Pulmonary artery endothelial cell (primary cell): ENCODE measurements at regions not wholly inside any gene's neighbourhood (a gene's known extent, or its start where the extent isn't known, plus 50 kb on each side); places are given as distances from the start of the nearest gene placed in this dataset.

ENCODE experiments used
- DNase-seq: peaks from one replicate; pipeline ENCODE4 v3.0.0-alpha.2; 2011; ENCODE audit warnings: low read depth, low spot score

DNA sequence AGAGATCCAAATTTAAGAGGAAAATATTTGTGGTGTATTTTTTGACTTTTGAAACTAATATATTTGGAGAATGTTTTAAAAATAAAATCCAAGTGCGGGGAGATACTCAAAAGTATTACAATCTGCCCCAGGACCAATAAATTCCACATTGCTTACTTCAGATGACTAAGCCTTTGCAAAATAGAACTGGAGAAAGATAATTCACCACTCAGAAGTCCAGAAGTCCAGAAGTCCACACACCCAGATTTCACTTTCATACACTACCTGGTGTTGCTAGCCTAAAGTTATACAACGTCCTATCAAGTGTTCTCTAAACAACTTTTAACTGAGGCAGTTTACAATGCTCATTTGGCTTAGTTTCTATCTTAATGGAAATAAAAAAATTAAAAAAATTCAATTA, 487.0 kb upstream of the SEMA3D start:
- DNase-seq = no peak

DNA sequence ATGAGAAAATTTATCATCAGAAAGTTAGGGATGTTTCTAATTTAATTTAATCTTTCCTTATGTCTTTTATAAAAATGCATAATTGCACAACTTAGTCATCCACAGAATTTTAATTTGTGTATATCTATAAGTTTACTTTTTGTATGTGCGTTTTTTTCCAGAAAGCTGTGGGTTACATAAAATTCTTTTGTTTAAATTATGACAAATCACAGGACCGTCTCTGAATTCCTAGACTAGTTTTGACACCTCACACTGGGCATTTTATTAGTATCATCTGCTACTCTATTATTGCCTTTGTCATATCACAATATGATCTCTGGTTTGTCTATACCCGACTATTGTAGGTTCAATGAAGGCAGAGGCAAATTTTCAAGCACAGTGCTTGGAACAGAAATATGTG, 482.4 kb upstream of the SEMA3D start:
- no peak for DNase-seq

DNA sequence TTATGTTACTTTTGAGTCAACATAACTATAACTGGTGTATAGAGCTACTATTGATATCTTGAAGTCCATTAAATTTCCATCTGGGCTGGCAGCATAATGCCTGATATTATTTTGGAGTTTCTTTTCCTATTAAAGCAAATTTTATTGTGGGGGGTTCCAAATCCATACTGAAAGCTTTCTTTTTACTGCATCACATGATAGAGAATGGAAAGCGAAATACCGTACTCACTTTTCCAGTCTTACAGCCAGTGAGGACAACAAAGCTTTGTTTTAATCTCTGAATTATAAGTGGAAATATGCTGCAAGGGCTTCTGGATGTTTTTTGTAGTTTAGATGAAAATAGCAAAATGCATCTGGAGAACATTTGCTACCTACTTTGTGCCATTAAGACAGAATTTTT, 477.5 kb upstream of the SEMA3D start:
- DNase-seq = no peak

DNA sequence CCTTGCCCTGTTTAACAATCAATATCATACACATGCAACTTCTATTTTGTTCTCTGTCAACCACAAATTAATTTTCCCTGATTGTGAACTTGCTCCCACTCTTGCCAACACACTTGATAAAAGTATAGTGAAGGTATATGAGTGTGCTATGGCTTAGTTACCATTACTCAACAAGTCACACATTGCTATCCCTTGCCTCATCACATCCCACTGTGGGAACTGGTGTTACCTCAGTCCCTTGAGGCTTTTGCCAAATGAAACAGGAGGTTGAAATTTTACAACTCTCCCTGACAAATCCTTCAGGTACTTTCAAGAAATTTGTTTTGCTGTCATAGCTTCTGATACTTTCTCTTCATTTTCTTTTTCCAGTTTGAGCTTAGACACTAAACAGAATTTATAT, 472.5 kb upstream of the SEMA3D start:
- no peak for DNase-seq

DNA sequence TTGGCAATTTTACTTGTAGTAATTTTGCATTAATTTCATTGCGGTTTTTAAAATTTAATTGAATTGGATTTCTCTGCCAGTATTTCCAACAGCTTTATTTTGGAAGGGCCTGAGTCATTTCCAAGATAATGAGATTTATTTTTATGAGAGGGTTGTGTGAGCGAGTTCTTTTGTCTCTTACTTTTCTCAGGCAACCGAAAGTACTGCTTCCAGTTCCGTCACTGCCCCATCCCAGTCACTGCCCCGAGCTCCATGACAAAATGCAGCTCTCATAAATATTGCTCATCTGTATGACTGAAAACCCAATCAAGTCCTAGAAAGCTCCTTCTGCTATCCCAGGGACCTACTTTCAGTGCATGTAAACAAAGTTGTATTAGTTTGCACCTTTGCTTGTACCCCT, 468.4 kb upstream of the SEMA3D start:
- no peak for DNase-seq

DNA sequence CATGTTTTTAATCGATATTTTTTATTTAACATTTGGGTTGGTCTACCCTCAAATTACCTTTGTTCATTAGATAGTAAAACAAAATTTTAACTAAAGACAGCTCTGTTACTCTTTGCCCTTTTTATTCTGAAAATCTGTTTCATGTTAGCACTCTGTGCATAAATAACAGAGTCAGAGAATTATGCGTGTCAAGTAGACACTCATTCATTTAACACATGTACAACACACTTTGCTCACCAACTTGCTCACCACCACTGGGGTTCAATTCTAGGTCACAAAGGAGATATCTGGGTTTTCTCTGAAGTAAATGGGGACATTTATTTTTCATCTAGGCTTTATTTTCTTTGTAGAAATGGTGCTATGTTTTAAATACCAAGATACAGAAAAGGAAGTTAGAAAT, 457.4 kb upstream of the SEMA3D start:
- no peak for DNase-seq

DNA sequence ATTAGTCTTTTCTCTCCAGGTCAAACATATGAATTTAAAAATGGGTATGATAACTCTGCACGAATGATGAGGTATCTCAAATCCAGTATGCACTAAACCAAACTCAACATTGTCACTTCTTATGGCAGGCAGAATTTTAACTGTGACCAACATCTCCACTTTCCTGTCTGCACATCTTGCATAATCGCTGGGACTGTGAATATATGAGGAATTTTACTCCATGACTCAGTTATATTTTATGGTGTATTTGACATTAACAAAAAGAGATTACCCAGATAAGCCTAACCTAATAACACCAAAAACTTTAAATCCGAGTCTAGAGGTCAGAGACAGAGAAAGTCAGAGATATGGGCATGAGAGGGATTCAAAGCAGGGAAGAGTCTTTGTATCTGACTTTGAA, 454.5 kb upstream of the SEMA3D start:
- DNase-seq = no peak

DNA sequence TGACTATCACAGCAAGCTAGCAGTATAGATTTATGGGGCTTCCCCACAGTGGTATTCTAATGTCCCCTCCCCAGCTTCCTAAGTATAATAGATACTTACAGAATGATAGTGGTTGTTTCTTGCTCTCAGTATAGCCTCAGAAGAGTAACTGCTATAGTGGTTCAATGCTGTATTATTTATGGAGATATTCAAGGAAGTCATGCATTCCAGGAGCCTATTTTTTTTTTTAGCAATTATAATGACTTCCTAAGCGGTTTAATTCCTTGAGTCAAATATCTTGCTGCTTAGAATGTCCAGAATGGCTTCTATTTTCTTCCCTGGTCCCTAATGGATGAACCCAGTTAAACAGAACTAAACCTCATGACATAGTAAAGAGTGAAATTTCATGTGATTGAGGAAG, 451.5 kb upstream of the SEMA3D start:
- DNase-seq = no peak

DNA sequence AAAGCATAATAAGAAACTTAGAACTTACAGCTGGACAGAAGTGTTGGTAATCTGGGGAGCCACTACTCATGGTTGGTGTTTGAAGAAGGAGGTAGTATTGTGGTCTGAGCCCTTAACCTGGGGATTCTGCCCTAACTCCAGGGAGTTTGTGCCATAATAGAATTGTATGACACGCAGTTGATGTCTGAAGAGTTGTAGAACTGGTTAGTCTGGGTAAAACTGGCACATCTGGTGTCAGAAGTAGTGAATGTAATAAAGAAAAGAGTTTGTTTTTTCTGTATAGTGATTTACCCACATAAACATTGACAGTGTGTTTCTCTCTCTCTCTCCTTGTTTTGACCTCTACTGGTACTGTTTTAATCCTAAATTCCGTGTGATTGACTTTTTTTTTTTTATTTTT, 448.1 kb upstream of the SEMA3D start:
- no peak for DNase-seq

DNA sequence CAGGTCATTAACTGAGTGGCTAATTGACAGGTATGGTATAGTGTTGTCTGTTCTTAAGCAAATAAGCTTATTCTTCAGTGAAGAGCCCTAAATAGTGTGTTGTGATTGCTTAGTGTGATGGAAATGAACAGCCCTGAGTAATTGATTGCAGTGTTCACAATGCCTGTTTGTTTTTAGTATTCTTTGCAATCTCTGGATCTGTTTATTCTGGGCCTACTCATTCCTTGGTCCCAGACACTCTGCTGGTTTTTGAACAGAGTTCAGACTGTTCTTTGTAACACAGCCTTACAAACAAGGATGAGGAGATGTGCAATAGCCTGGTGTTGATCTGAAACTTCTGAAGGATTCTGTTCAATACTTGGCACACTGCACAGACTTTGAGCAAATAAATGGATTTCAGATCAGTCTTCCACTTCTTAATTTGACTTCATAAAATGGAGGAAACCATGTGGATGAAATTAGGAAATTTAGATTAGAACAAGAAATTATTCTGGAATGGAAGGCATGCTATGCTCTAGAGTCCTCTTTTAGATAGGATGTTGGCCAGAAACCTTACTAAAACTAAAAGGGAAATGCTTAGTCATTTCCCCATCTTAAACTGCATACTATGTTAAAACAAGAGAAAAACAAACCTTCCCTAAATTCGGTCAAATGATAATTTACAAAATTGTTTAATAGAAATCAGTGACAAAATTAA, 444.2 kb upstream of the SEMA3D start:
- DNase-seq = no peak

DNA sequence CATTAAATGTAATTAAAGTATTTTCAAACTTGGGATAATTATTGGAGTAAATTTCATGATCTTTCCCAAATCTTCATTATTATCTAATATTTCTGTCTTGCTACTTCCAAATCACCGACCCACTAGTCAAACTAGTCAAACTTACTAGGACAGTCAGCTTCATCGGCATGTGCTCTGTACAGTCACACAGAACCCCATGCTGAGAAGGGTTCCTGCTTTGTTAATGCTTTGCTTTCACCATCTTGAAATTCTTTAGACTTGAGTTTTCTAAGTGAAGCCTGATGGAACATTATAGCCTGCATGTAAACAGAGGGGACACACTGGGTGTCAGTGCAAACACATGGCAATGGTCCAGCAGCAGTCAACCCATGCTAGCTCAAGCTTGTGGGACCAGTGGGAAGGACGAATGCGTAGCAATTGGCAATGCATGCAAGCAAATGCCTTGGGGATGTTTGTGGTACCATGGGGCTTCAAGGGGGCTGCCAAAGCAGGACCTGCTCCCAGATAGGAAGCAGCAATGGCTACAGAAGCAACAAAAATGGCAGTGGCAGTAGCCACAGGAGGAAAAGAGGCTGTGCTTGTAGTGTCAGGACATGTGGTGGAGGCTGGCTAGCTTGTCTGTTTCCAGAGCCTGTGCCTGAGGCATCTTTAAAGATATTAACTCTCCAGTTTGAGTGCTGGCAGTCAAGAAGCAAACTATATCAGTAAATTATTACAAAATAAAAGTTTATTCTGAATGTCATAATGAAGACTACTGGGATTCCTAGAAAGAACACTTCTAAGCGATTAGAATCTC, 441.1 kb upstream of the SEMA3D start:
- DNase-seq = no peak

DNA sequence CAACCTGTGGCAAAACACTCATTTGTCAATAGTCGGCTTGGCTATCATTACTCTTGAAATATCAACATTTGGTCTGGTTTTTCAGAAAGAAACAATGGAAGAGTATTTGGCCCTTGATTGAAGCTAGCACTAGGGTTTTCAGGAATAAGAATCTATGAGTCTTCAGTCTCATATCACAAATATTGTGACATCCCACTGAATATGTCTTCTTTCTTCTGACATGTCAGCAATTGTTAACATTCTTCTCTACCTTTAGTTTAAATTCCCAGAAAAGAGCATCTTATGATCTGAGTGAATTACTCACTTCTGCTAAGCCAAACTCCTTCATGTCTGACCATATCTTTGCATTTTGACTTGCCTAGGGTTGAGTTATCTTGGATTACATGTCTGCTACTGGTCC, 435.2 kb upstream of the SEMA3D start:
- DNase-seq = no peak

DNA sequence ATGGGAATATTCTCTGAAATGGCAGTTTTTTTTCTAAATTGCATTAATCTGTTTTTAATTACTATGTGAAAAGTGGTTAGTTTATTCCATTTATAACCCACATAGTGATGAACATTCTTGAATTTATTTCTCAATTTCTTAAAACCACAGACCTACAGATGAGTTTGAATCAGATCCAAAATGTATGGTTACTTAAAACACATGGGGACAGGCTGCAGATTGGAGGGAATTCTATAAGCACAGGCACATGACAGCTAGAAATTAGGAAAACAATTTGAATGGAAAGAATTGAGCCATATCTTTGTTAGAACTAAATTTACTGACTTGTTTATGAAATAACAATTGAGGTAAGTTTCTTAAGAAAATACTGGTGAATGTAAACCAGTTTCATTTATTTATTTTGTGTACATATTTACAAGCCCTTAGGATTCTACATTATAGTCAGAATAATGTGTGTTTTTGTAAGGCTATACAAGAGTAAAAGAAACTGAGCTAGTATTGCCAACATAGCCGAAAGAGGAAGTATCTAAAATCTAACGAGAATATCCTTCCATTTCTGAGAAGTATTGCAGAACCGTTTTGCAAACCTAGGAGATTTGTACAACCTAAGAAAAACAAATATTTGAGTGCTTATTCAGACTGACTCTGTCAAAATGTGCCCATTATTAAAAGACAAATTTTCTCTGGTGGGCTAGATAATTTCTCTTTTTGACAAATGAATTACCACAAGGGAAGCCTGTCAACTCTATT, 434.3 kb upstream of the SEMA3D start:
- DNase-seq = no peak

DNA sequence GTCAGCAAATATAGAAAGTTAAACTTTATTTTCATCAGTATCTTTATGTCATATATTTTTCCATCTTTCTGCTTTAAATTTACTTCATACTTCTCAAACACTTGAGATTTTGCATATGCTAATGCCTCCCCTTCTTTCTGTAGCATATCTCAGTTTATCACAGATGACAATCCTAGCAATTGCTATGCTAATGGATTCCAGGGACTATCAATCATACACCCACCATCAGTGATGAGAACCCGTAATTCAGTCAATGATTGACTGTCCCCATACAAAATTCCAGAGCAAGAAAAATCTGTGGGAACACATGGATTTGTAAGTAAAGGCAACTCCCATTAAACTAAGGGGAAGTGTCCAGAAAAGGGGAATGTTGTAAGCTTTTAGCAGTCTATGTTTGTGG, 432.4 kb upstream of the SEMA3D start:
- DNase-seq = no peak

DNA sequence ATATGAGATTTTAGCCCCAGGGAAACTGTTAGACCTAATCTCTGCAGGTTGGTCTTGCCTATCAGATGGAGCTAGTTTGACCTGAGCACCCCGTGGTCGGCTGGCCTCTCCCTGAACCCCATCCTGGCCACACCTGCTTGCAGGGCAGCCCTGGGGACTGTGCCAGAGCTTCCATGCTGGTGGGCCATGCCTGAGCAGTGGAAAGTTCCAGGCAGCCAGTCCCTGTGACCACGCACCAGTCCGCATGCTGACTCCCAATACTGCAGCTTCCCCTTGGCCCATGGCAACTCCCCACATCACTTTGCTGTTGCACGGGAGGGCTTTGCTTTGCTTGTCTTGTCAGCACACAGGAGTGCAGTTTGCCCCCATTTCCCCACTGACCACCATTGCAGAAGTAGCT, 427.8 kb upstream of the SEMA3D start:
- no peak for DNase-seq

DNA sequence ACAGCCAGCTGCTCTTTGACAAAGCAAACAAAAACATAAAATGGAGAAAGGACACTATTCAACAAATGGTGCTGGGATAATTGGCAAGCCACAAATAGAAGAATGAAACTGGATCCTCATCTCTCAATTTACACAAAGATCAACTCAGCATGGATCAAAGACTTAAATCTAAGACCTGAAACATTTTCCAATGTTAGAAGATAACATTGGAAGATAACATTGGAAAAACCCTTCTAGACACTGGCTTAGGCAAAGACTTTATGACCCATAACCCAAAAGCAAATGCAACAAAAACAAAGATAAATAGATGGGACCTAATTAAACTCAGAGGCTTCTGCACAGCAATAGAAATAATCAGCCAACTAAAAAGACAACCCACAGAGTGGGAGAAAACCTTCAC, 425.7 kb upstream of the SEMA3D start:
- no peak for DNase-seq

DNA sequence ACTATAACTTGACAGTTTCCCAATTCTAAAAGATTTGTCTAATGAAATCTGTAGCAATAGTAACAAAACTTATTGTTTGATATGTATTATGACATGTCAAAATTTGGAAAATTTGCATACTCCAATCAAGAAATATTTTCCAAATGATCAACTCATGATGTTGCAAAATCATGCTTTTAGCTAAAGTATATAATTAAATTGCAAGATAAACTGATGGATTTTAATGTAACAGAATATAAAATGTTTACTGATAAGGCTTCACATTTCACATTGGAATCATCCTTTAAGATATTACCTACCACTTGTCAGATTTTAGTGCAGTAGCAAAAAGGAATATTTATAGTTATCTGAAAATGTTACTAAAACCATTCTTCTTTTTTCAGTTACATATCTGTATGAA, 421.9 kb upstream of the SEMA3D start:
- DNase-seq = no peak

DNA sequence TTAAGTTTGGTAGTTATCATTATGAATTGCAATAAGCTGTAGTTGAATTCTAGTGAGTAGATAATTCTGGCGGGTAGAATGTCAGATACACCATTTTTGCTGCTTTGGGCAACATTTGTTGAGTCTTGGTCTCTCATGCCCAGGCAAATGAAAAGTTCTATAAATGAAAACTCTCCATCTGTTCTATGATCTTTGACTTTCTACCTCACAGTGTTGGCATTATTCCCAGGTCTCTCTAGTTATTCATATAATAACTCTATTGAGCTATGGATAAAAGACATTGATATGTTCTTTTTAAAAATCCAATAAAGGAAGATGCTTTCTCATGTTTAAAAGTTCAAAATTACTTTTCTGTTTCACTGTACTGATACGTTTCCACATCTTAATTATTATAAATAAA, 415.3 kb upstream of the SEMA3D start:
- no peak for DNase-seq

DNA sequence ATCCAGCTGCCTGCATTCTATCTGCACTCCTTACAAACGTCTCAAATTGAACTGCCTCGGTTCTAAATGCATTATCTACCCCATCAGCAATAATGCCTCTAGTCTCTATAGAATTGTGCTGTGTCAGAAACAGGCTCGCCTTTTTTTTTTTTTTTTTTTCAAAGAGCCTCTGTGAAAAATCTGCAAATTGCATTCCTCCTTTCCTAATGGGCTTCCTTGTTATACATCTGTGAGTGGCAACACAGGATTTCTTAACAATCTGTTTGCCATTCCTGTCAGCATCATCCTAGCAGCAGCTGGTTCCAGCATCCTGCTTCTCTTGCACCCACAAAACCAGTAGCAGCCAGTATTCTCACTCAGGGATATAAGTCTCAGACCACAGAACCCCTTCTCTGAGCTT, 413.5 kb upstream of the SEMA3D start:
- DNase-seq = no peak

DNA sequence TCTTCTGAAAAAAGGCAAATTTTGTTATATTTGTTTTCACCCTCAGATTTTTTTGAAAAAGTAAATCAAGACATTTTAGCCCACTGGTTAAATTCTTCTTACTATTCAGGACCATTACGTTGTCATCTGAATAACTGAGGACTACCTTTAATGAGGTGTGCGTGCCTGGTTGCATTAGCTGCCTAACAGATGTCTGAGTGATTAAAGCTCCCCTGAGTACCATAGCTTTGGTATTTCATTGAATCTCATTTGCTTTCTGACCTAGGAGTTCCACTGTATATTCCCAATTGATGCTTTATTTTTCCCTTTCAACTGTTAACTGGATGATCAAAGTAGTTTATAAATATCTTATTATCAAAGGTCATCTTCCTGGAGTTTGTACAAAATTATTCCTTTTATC, 410.0 kb upstream of the SEMA3D start:
- DNase-seq = no peak

DNA sequence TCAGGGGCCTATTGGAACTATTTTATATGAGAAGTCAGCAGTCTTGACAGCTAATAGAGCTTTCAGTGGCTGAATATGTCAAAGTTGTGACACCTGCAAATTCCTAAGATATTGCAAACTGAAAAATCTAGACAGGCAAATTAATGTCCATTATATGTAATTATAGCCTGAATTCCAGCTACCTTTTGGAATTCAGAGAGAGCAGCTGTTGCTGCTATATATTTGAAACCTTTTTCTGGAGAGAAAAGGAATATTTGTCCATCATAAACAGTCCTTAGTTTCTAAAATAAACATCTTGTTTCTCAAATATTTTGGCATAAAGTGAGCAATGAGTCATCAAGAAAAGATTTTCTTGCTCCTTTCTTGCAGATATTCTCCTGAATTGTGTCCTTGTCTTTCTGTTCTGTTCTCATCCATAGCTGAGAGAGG, 408.9 kb upstream of the SEMA3D start:
- no peak for DNase-seq

DNA sequence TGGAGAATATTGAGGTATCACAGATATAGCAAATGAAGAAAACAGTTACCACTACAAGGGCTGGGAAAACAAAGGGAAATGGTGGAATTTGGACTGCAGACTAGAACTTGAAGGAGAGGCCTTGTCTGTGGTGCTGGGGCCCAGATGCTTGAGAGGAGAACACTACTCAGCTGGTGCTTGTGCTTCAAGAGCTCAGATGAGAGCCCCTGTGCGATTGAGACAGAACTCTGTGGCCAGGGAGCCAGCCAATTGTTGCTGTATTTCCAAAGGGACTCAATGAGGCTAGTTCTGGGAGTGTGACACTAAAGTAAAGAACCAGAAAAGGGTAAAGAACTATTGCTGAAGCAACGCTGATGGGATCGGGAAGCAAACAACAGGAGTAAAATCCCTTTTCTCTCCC, 406.5 kb upstream of the SEMA3D start:
- no peak for DNase-seq

DNA sequence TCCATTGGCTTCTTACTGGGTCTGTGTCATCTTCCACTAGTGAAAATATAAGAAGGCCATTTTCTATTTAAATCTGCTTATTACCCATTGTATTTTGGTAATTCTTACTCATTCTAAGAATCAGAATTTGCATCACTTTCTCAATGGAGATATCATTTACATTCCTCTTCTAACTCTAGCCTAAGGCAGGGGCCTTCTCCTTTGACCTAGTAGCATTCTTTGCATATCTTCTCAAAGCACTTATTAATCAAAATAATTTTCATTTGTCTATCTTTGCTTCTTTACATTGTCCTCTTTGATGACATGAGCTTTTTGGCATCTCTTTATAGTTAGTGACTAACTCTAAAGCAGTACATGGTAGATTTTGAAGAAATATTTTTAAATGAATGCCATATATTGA, 400.9 kb upstream of the SEMA3D start:
- no peak for DNase-seq
